Activated CD4-positive, alpha-beta T cell treated with anti-CD3 and anti-CD28 coated beads for 36 hours (primary cell): ENCODE measurements at regions not wholly inside any gene's neighbourhood (a gene's known extent, or its start where the extent isn't known, plus 50 kb on each side); places are given as distances from the start of the nearest gene placed in this dataset.
A peak's percentile ranks its signal among the peaks of the same experiment; 100 is the strongest.

Experiments used
- ATAC-seq: fragments of 200-7000 bp; cut with Tn5 transposase; one replicate; pipeline ENCODE4 v1.10.0; 2021; ENCODE audit warnings: mild to moderate bottlenecking, moderate library complexity
- CTCF ChIA-PET: fragments of 350-600 bp; sonication (Branson Sonifier 250); formaldehyde crosslinking; loops from one replicate; lab custom pipeline; 2021; ENCODE audit warnings: antibody characterized with exemption; lab: Charles Lee
- POLR2A ChIA-PET: fragments of 350-600 bp; sonication (Branson Sonifier 250); formaldehyde crosslinking; loops from one replicate; lab custom pipeline; 2021; ENCODE audit warnings: antibody characterized with exemption, inconsistent platforms; lab: Charles Lee
- DNase-seq: peaks from one replicate; pipeline ENCODE4 v3.0.0-alpha.2; 2020
- H3K27ac Mint-ChIP-seq: one replicate; pipeline ENCODE4 v1.8.0; 2021; ENCODE audit warnings: mixed read lengths
- H3K27me3 Mint-ChIP-seq: one replicate; pipeline ENCODE4 v1.8.0; 2021; ENCODE audit warnings: mixed read lengths
- H3K36me3 Mint-ChIP-seq: one replicate; pipeline ENCODE4 v1.8.0; 2021; ENCODE audit warnings: low read depth, mixed read lengths
- H3K4me1 Mint-ChIP-seq: one replicate; pipeline ENCODE4 v1.8.0; 2021; ENCODE audit warnings: mixed read lengths
- H3K4me3 Mint-ChIP-seq: one replicate; pipeline ENCODE4 v1.8.0; 2021; ENCODE audit warnings: mild to moderate bottlenecking, moderate library complexity, mixed read lengths
- H3K9me3 Mint-ChIP-seq: one replicate; pipeline ENCODE4 v1.8.0; 2021; ENCODE audit warnings: low read depth, mixed read lengths
- intact Hi-C, 2 experiments: fragments of 100-400 bp; cut with DNase I in 1 of 2; cut with micrococcal nuclease in 1 of 2; formaldehyde crosslinking; loops; one replicate each; pipeline versions ENCODE4 v1.14.2 to v1.15.1; 2022 to 2024; cut with DNase I, micrococcal nuclease

DNA sequence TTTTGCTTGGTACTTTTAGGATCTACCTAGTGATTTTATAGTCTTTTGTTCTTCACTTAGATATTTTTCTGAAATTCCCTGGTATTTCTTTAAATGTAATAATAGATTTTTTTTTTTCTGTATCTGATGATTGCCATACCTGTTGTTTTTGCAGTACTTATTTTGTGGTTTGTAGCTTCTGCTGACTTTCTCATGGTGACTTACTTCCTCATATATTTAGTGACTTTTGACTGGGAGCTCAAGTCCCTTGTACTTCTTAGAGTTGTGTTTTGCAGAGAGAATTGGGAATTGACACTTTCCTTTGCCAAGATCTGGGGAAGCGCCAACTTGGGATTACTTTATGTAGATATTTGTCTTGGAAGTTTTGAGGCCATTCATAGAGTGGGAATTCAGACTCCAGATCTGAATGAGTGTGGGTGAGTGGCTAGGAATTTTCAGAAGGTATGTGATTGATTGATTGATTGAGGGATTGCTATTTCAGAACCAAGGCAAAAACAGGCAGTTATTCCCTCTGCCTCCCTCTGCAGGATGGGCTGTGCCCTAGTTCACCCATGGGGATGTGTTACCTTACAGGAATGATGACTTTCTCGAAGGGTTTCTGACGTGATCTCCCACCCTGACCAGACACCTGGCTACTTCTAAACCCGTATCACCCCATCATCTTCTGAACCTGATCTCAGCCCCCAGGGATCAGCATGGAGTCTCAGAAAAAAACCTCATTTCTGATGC lies 219.5 kb downstream of the URB2 start:
- peaks cover 9% of the 10 kb centered on the region for H3K27me3 Mint-ChIP-seq
- H3K4me3 Mint-ChIP-seq, result no peak overlapping the region
- CTCF ChIA-PET, result interaction anchor here (1.3 kb wide), 1 partner anchor 33 kb away, joined by 5 read pairs; no protein-coding TSS in a partner anchor
- DNase-seq (no peak), ATAC-seq (no peak)
- no peaks in the 10 kb centered on the region for H3K36me3 Mint-ChIP-seq
- intact Hi-C loops, result no loop called here
- POLR2A ChIA-PET, result no interaction called here
- H3K27ac Mint-ChIP-seq, result no peak overlapping the region
- H3K9me3 Mint-ChIP-seq, result no peaks in the 10 kb centered on the region
- no peaks in the 10 kb centered on the region for H3K4me1 Mint-ChIP-seq

- no peak for DNase-seq
- ChIA-PET CTCF (no interaction called here), POLR2A (no interaction called here)
- no peak overlapping the region for H3K4me3 Mint-ChIP-seq
- H3K36me3 Mint-ChIP-seq, result no peaks in the 10 kb centered on the region
- ATAC-seq, result no peak
- no peaks in the 10 kb centered on the region for H3K9me3 Mint-ChIP-seq
- H3K27ac Mint-ChIP-seq, result no peak overlapping the region
- H3K4me1 Mint-ChIP-seq, result no peaks in the 10 kb centered on the region
- intact Hi-C loops, result no loop called here
- H3K27me3 Mint-ChIP-seq, result peaks cover 9% of the 10 kb centered on the region
Measured at GRCh38 chr1:229846351-229846750, 220.3 kb downstream of the URB2 start.

- no peaks in the 10 kb centered on the region for H3K4me1 Mint-ChIP-seq
- intact Hi-C loops, result loop anchor here in 1 of 2 experiments (2.0 kb wide), 1 partner anchor 188 kb away; no protein-coding TSS in a partner anchor
- no peak overlapping the region for H3K27ac Mint-ChIP-seq
- no peaks in the 10 kb centered on the region for H3K9me3 Mint-ChIP-seq
- ChIA-PET POLR2A (no interaction called here), CTCF (interaction anchor here (0.6 to 1.5 kb wide), 8 partner anchors 10 to 265 kb away, joined by 3 to 7 read pairs (median 3); no protein-coding TSS in a partner anchor)
- peak; percentile 26 for ATAC-seq
- no peaks in the 10 kb centered on the region for H3K36me3 Mint-ChIP-seq
- H3K27me3 Mint-ChIP-seq, result peaks cover 5% of the 10 kb centered on the region
- peak; percentile 18 for DNase-seq
- no peak overlapping the region for H3K4me3 Mint-ChIP-seq
Measured at GRCh38 chr1:229848752-229849677, 218.0 kb upstream of the GALNT2 start.

GRCh38 chr1:229851511-229851910 lies 215.5 kb upstream of the GALNT2 start:
- no peak for ATAC-seq
- CTCF ChIA-PET, result interaction anchor here (0.6 to 0.8 kb wide), 2 partner anchors 38 to 255 kb away, joined by 3 read pairs; no protein-coding TSS in a partner anchor
- intact Hi-C loops, result loop anchor here in 1 of 2 experiments (10.0 kb wide), 2 partner anchors 187 to 313 kb away; no protein-coding TSS in a partner anchor
- H3K36me3 Mint-ChIP-seq, result no peaks in the 10 kb centered on the region
- H3K4me1 Mint-ChIP-seq, result peaks cover 9% of the 10 kb centered on the region
- POLR2A ChIA-PET, result no interaction called here
- no peak overlapping the region for H3K4me3 Mint-ChIP-seq
- no peak for DNase-seq
- no peaks in the 10 kb centered on the region for H3K9me3 Mint-ChIP-seq
- peaks cover 3% of the 10 kb centered on the region for H3K27me3 Mint-ChIP-seq
- H3K27ac Mint-ChIP-seq, result no peak overlapping the region

DNA sequence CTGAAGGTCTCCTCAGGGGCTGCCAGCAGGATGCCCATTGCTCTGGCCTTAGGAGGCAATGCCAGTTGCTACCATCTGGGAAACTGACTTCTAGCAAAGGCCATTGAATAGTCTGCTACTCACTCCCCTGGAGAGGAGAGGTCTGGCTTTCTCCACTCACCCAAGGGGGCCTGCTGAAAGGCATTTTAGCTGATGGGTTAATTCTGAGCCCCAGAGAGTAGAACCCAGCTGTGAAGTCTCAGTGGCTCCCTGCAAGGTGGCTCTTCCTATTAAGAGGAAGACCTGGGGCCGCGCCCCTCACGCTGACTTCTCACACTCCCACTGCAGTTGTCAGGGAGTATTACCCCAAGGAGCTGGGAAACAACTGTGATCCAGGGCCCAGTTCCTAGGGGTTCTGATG lies 213.3 kb upstream of the GALNT2 start:
- ChIA-PET CTCF (interaction anchor here (1.0 kb wide), 1 partner anchor 9 kb away, joined by 3 read pairs; no protein-coding TSS in a partner anchor), POLR2A (no interaction called here)
- Mint-ChIP-seq H3K4me3 (no peak overlapping the region), H3K9me3 (no peaks in the 10 kb centered on the region), H3K4me1 (peaks cover 12% of the 10 kb centered on the region), H3K27me3 (peaks cover 2% of the 10 kb centered on the region), H3K36me3 (no peaks in the 10 kb centered on the region), H3K27ac (no peak overlapping the region)
- no peak for DNase-seq
- intact Hi-C loops, result loop anchor here in 1 of 2 experiments (10.0 kb wide), 2 partner anchors 189 to 311 kb away; no protein-coding TSS in a partner anchor
- ATAC-seq, result no peak

DNA sequence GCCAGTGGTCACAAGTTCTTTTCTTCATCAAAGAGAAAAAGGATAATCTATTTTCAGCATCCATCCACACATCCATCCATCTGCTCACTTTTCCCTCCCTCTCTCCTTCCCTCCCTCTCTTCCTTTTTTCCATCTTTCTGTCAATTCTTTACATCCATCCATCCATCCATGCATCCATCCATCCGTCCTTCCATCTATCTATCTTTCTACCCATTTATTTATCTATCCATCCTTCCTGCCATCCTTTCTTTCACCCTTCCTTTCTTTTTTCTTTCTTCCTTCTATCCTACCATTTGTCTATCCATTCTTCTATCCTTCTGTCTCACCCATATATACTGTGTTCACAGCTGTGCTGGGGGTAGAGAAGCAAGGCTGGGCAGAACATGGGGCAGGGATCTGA lies 212.4 kb upstream of the GALNT2 start:
- ChIA-PET CTCF (no interaction called here), POLR2A (no interaction called here)
- H3K4me1 Mint-ChIP-seq, result peaks cover 12% of the 10 kb centered on the region
- H3K27me3 Mint-ChIP-seq, result no peaks in the 10 kb centered on the region
- H3K4me3 Mint-ChIP-seq, result no peak overlapping the region
- intact Hi-C loops, result loop anchor here in 1 of 2 experiments (10.0 kb wide), 2 partner anchors 190 to 310 kb away; no protein-coding TSS in a partner anchor
- DNase-seq, result no peak
- no peaks in the 10 kb centered on the region for H3K9me3 Mint-ChIP-seq
- no peaks in the 10 kb centered on the region for H3K36me3 Mint-ChIP-seq
- ATAC-seq, result no peak
- H3K27ac Mint-ChIP-seq, result no peak overlapping the region

- Mint-ChIP-seq H3K4me3 (peak overlapping the region; percentile 59), H3K9me3 (no peaks in the 10 kb centered on the region), H3K4me1 (peaks cover 12% of the 10 kb centered on the region), H3K36me3 (no peaks in the 10 kb centered on the region), H3K27me3 (no peaks in the 10 kb centered on the region), H3K27ac (no peak overlapping the region)
- DNase-seq (peak; percentile 36), ATAC-seq (peak; percentile 78)
- ChIA-PET POLR2A (no interaction called here), CTCF (interaction anchor here (0.7 to 0.9 kb wide), 2 partner anchors 38 to 597 kb away, joined by 3 to 5 read pairs; no protein-coding TSS in a partner anchor)
- intact Hi-C loops, result loop anchor here in 1 of 2 experiments (10.0 kb wide), 2 partner anchors 191 to 309 kb away; no protein-coding TSS in a partner anchor
Measured at GRCh38 chr1:229856009-229856650, 210.9 kb upstream of the GALNT2 start.

GRCh38 chr1:229857585-229857984 lies 209.5 kb upstream of the GALNT2 start:
- Mint-ChIP-seq H3K4me3 (no peak overlapping the region), H3K9me3 (no peaks in the 10 kb centered on the region), H3K4me1 (peaks cover 14% of the 10 kb centered on the region), H3K36me3 (no peaks in the 10 kb centered on the region), H3K27ac (no peak overlapping the region), H3K27me3 (no peaks in the 10 kb centered on the region)
- DNase-seq, result no peak
- intact Hi-C loops, result loop anchor here in 1 of 2 experiments (10.0 kb wide), 2 partner anchors 193 to 307 kb away; no protein-coding TSS in a partner anchor
- ChIA-PET CTCF (interaction anchor here (0.5 kb wide), 1 partner anchor 457 kb away, joined by 3 read pairs; no protein-coding TSS in a partner anchor), POLR2A (no interaction called here)
- ATAC-seq, result no peak

GRCh38 chr1:229859026-229859425 lies 208.0 kb upstream of the GALNT2 start:
- H3K4me1 Mint-ChIP-seq, result peaks cover 14% of the 10 kb centered on the region
- intact Hi-C loops, result loop anchor here in 1 of 2 experiments (10.0 kb wide), 2 partner anchors 194 to 306 kb away; no protein-coding TSS in a partner anchor
- POLR2A ChIA-PET, result no interaction called here
- no peak overlapping the region for H3K27ac Mint-ChIP-seq
- CTCF ChIA-PET, result interaction anchor here (1.1 kb wide), 1 partner anchor 10 kb away, joined by 3 read pairs; no protein-coding TSS in a partner anchor
- H3K27me3 Mint-ChIP-seq, result no peaks in the 10 kb centered on the region
- H3K9me3 Mint-ChIP-seq, result no peaks in the 10 kb centered on the region
- no peak overlapping the region for H3K4me3 Mint-ChIP-seq
- no peak for DNase-seq
- H3K36me3 Mint-ChIP-seq, result no peaks in the 10 kb centered on the region
- no peak for ATAC-seq

DNA sequence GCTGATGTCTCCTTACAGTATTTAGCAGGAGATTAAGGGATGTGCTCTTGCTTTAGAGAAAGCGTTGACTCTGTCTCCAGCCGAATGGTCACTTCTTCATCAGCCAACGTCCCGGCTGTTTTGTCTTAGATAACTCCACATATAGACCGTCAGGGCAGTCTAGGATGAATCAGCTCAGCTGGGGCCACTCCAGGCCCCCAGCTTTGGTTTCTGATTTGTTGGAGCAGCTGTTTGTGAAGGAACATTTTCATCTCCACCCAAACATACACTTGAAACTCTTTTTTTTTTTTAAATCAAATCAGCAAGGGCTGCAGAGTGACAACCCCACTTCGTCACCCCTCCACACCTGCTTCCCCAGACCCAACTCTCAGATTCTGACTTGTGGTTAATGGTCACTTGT lies 206.1 kb upstream of the GALNT2 start:
- POLR2A ChIA-PET, result no interaction called here
- H3K4me3 Mint-ChIP-seq, result no peak overlapping the region

More for the DNA sequence above, 206.1 kb upstream of the GALNT2 start:
- Mint-ChIP-seq H3K36me3 (no peaks in the 10 kb centered on the region), H3K27me3 (no peaks in the 10 kb centered on the region), H3K9me3 (no peaks in the 10 kb centered on the region), H3K4me1 (peaks cover 11% of the 10 kb centered on the region), H3K27ac (no peak overlapping the region)
- ATAC-seq, result no peak
- intact Hi-C loops, result no loop called here
- CTCF ChIA-PET, result no interaction called here
- DNase-seq, result no peak
